ENCODE measurements at regions not wholly inside any gene's neighbourhood (a gene's known extent, or its start where the extent isn't known, plus 50 kb on each side); places are given as distances from the start of the nearest gene placed in this dataset.

GRCh38 chr2:136363470-136363869 is 245.5 kb upstream of the CXCR4 start:
- no peak for DNase-seq

- peak; percentile 18 for DNase-seq
Measured at GRCh38 chr2:136362676-136363390, 244.9 kb upstream of the CXCR4 start.

GRCh38 chr2:136361521-136361920 is 243.6 kb upstream of the CXCR4 start:
- no peak for DNase-seq

GRCh38 chr2:136360790-136361189 is 242.8 kb upstream of the CXCR4 start:
- DNase-seq: no peak

- no peak for DNase-seq
Measured at GRCh38 chr2:136359121-136359965, 241.4 kb upstream of the CXCR4 start.

- DNase-seq: no peak
Measured at GRCh38 chr2:136358576-136358975, 240.6 kb upstream of the CXCR4 start.

GRCh38 chr2:136357007-136357380 is 239.0 kb upstream of the CXCR4 start:
- DNase-seq: no peak

- no peak for DNase-seq
Measured at GRCh38 chr2:136356125-136357006, 238.4 kb upstream of the CXCR4 start.

GRCh38 chr2:136351684-136352083 is 233.7 kb upstream of the CXCR4 start:
- no peak for DNase-seq

- DNase-seq: no peak
Measured at GRCh38 chr2:136347981-136348380, 230.0 kb upstream of the CXCR4 start.

- no peak for DNase-seq
Measured at GRCh38 chr2:136344339-136344738, 226.4 kb upstream of the CXCR4 start.

- no peak for DNase-seq
Measured at GRCh38 chr2:136342138-136342537, 224.2 kb upstream of the CXCR4 start.

- DNase-seq: no peak
Measured at GRCh38 chr2:136334967-136335366, 217.0 kb upstream of the CXCR4 start.

- DNase-seq: no peak
Measured at GRCh38 chr2:136332436-136333095, 214.6 kb upstream of the CXCR4 start.

GRCh38 chr2:136331226-136331625 is 213.3 kb upstream of the CXCR4 start:
- DNase-seq: no peak

GRCh38 chr2:136328207-136328795 is 210.4 kb upstream of the CXCR4 start:
- no peak for DNase-seq

- DNase-seq: peak; percentile 85
Measured at GRCh38 chr2:136327162-136327852, 209.4 kb upstream of the CXCR4 start.

GRCh38 chr2:136325844-136326331 is 207.9 kb upstream of the CXCR4 start:
- no peak for DNase-seq

GRCh38 chr2:136324966-136325365 is 207.0 kb upstream of the CXCR4 start:
- no peak for DNase-seq

GRCh38 chr2:136323935-136324334 is 206.0 kb upstream of the CXCR4 start:
- no peak for DNase-seq

- no peak for DNase-seq
Measured at GRCh38 chr2:136323195-136323594, 205.2 kb upstream of the CXCR4 start.
